ENCODE measurements at regions not wholly inside any gene's neighbourhood (a gene's known extent, or its start where the extent isn't known, plus 50 kb on each side); places are given as distances from the start of the nearest gene placed in this dataset.

DNA sequence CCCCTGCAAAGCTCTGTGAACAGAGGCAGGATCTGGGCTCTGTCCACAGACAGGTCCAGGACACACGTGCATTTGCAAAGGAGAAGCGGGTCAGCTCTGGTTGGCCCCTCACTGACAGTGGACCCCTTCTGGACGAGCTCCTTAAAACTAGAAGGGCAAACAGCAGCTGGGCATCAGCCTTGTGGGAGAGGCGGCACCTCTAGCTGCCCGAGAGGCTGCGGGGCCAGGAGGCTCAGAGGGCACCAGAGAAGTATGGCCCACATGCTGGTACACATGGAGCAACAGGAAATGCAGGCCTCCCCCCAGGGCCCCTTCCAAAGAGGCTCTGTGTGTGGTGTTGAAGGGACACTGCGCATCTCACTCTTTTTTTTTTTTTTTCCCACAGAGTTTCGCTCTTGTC, 233.0 kb upstream of the TCERG1L start:
- POLR2A ChIA-PET = no interaction called here
- CTCF ChIA-PET = no interaction called here
- TF ChIP-seq, protein P1, sequence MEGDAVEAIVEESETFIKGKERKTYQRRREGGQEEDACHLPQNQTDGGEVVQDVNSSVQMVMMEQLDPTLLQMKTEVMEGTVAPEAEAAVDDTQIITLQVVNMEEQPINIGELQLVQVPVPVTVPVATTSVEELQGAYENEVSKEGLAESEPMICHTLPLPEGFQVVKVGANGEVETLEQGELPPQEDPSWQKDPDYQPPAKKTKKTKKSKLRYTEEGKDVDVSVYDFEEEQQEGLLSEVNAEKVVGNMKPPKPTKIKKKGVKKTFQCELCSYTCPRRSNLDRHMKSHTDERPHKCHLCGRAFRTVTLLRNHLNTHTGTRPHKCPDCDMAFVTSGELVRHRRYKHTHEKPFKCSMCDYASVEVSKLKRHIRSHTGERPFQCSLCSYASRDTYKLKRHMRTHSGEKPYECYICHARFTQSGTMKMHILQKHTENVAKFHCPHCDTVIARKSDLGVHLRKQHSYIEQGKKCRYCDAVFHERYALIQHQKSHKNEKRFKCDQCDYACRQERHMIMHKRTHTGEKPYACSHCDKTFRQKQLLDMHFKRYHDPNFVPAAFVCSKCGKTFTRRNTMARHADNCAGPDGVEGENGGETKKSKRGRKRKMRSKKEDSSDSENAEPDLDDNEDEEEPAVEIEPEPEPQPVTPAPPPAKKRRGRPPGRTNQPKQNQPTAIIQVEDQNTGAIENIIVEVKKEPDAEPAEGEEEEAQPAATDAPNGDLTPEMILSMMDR (IDR thresholded peaks at IDR 0.05; ENCODE audit: insufficient read depth, low read length, missing control alignments) = no peak
- no peak for DNase-seq (ENCODE audit: low read depth, low spot score)
- no peak overlapping the region for H3K4me3 ChIP-seq (ENCODE audit: low read depth, low read length)

DNA sequence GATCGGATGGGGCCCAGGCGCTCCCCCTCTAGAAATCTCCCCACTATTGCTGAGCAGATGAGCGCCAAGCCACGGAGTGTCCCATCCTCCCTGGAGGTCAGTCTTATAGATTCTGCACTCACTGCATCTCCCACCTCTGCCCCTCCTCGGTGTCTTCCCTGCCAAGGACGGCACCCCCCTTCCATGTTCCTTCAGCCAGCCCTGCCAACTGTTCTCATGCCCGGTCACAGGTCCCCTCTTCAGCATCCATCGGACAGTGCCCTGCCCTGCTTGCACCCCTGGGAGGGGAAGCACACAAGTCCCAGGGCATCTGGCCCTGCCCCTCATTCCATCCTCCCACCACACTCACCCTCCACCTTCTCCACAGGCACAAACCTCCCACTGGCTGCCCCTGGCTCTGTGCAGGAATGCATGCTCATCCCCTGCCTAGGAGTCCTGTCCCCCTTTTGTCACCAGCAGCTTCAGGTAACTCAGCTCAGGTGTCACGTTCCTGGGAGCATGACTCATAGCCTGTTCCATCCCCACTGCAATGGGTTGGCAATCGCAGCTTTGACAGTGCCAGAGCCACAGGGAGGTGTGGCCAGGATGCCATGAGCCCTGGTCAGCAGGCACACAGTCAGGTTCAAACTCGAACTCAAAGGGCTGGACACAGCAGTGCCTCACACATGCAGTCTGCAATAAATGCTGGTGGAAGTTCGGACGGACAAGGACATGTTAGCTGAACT, 234.7 kb upstream of the TCERG1L start:
- CTCF ChIA-PET = no interaction called here
- TF ChIP-seq, protein P1 (IDR thresholded peaks at IDR 0.05; ENCODE audit: insufficient read depth, low read length, missing control alignments) = no peak
- POLR2A ChIA-PET = no interaction called here
- H3K4me3 ChIP-seq (ENCODE audit: low read depth, low read length) = no peak overlapping the region
- no peak for DNase-seq (ENCODE audit: low read depth, low spot score)

DNA sequence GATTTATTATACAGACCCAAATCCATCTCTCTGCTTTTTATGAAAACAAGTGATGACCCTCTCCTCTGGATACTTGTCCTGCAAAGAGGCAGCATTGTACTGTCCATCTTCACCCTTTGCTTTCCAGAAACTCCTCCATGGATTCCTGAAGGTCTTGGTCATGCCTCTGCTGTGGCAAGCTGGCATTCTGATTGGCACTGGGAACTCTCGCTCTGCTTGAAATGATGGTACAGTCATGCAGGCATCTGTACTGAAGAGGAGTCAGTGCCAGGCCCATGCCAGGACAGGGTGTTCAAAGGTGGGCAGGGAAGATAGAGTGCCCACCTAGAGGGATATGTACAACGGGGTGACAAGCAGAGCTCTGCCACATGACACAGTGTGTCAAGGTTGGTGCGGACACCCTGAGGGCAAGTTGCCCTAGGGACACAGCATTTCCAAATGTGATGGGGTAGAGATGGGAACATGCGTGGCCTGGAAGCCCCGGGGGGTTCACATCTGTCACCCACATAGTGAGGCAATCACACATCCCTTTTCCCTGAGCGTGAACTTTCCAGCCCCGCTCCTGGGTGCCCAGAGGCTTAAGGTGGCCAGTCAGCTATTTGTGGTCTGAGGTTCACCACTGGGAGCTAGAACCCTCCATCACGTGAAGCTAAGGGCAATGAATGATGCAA, 235.7 kb upstream of the TCERG1L start:
- H3K4me3 ChIP-seq (ENCODE audit: low read depth, low read length) = no peak overlapping the region
- ChIA-PET CTCF (no interaction called here), POLR2A (no interaction called here)
- TF ChIP-seq, protein P1 (IDR thresholded peaks at IDR 0.05; ENCODE audit: insufficient read depth, low read length, missing control alignments) = no peak
- no peak for DNase-seq (ENCODE audit: low read depth, low spot score)

DNA sequence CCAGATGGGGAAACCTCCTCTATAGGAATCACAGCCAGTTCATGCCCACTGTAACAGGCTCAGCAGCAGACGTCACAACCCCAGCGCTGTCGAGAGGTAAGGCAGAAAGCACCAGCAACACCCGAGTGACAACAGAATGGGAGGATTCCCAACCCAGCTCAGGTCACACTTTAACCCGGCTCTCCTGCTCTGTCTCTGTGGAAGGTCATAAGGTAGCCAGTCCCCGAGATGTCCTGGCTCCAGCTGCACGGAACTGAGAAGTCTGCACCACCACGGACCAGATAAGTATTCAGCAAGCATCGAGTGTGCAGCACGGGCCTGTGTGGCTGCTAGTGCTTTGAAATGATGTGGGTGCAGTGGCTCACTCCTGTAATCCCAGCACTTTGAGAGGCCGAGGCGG, 236.7 kb upstream of the TCERG1L start:
- TF ChIP-seq, protein P1 (IDR thresholded peaks at IDR 0.05; ENCODE audit: insufficient read depth, low read length, missing control alignments) = no peak
- CTCF ChIA-PET = no interaction called here
- DNase-seq (ENCODE audit: low read depth, low spot score) = no peak
- POLR2A ChIA-PET = no interaction called here
- H3K4me3 ChIP-seq (ENCODE audit: low read depth, low read length) = no peak overlapping the region

DNA sequence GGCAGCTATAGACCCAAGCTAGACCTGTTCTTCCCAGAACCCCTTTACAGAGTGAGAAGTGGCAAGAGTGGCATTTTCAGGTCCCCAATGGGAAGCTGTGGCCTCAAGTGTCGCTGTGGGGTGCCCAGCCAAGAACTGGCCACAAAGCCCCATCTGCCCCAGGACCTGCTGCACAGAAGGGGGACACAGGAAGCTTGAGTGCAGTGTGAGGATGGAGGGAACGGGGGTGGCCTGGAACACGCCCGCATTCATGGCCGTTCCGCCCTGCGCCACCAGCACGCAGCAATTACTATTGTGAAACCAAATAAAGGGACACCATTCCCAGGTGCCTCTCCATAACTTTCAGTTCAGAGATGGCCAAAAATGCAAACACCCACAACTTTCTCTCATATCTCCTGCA, 237.6 kb upstream of the TCERG1L start:
- no peak overlapping the region for H3K4me3 ChIP-seq (ENCODE audit: low read depth, low read length)
- POLR2A ChIA-PET = no interaction called here
- no peak for DNase-seq (ENCODE audit: low read depth, low spot score)
- CTCF ChIA-PET = no interaction called here
- TF ChIP-seq, protein P1 (IDR thresholded peaks at IDR 0.05; ENCODE audit: insufficient read depth, low read length, missing control alignments) = no peak

DNA sequence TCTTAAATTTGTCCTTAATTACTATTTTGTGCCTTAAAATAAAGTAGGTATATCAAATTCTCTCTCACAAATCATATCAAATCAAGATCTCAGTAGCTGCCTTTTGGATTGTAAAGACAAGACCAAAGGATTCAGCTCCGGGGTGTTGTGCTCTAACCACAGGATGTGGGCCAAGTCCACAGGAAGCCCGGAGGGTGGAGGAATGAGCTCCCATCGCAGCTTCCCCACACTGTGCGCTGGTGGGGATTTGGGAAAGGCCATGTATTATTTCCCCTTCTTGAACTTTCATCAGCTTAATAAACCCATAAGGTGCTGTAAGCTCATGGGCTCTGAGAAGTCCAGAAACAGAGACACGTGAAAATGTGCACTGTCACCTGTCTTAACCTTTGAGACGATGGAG, 241.6 kb upstream of the TCERG1L start:
- TF ChIP-seq, protein P1 (IDR thresholded peaks at IDR 0.05; ENCODE audit: insufficient read depth, low read length, missing control alignments) = no peak
- DNase-seq (ENCODE audit: low read depth, low spot score) = no peak
- no peak overlapping the region for H3K4me3 ChIP-seq (ENCODE audit: low read depth, low read length)
- CTCF ChIA-PET = no interaction called here
- POLR2A ChIA-PET = no interaction called here
